GM19239 (cell line): ENCODE measurements at regions not wholly inside any gene's neighbourhood (a gene's known extent, or its start where the extent isn't known, plus 50 kb on each side); places are given as distances from the start of the nearest gene placed in this dataset.
A peak's percentile ranks its signal among the peaks of the same experiment; 100 is the strongest.

ENCODE experiments used
- DNase-seq: peaks from one replicate; pipeline ENCODE4 v3.0.0; 2011; ENCODE audit warnings: low spot score; ENCODE audit not compliant: insufficient read length
- FAIRE-seq: peaks from 2 replicates; lab custom pipeline; 2011; peaks lifted over from hg19 to GRCh38; lab: Jason Lieb, UNC

DNA sequence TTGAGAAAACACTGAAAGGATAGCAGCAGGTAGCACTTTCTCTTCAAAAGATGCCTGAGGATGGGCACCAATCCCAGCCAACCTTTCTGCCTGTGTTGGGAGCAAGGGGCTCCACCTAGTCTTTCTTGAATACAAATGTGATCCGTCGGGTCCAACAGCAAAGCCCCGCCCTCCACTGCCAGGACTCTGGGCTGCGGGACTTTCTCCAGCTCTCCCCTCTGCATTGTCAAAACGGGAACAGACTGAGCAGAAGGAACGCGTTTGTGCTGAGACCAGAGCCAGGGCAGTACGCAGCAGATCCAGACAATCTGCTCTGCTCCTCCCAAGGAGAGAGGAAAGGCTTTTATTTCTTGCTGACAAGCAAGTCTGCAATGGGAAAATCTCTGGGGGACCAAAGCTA, 139.7 kb downstream of the SEC61B start:
- no peak for DNase-seq
- FAIRE-seq: no peak

DNA sequence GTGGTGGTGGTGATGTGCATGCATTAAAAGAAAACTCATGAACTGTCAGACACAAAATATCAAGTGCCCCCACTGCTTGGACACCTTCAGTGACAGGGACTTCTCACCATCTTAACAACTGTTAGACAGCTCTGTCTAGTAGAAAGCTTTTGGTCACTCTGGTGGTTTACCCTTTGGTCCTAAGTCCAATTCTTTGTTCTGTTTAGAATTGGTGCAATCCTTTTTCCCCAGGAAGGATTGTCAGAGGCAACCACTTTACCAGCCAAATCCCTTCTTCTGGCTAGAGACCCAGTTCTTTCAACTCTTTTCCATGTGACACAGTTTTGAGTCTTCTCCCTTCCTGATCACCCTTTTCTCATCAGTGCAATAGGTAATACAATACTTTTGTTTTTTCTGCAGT, 140.2 kb downstream of the SEC61B start:
- no peak for DNase-seq
- FAIRE-seq: no peak

DNA sequence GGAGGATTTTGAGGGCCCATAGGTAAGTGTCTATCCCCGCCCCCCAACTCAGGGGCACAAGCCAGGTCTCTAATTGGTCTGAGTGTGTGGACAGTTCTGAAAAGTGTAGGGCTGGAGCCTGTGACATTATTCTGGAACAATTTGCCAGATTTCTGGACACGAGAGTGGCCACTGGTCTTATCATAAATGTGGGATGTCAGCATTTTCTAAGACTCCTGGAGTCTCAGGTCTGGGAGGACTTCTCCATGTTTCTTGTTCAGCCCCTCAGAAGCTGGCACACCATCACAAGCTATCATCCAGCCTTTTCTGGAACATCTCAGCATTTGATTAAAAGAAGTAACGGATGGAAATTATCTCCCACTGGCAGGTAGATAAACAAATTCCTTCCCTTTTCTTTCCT, 141.4 kb downstream of the SEC61B start:
- FAIRE-seq: no peak

DNA sequence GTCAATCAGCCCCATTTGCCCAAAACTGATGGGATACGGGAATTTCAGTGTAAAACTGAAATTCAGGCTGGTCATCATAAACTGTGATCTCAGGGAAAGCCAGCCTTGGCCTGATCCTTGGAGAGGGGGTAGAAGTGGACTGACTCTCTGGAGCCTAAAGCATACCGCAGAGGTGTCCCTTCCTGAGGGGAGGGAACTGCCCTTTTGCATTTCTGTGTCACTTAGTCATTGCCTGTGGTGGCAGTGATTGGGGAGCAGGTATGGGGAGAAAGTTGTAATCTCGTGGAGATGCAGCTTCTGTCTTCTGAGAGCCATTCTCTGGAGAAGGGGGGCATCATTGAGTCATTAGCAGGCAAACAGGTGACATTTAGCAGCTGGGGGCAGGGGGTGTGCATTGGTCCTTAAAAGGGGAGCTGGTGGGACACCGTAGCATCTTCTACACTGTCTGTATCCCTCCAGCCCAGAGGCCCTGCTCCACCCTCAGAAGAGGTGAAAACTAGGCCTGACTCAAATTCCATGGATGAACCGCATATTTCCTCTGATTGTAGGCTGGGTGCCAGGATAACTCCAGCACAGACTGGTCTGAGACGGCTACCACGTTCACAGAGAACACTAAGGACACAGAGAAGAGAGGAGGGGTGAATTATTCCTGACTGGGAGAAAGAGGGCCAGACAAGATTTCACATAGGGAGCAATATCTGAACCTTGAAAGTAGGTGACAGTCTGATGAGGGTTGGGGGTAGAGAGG, 143.3 kb downstream of the SEC61B start:
- no peak for DNase-seq
- FAIRE-seq: no peak

More for the DNA sequence above, 141.4 kb downstream of the SEC61B start:
- DNase-seq: no peak

DNA sequence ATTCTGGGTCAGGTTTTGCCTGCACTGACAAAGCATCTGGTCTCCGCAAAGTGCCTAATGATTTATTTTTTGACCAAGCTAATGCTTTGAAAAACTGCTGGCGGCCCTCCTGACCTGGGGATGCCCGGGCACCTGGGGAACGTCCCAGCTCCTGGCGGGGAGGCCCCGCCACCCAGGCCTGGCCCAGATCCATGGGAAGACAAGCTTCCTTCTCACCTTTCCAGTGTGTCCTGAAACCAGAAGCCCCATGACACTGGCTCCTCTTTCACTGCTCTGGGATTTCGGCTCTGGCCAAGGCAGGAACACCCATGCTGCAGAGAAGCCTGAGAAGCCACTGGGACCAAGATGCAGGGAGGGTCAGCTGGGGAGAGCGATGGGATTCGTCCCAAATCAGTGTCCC, 144.1 kb downstream of the SEC61B start:
- DNase-seq: no peak
- FAIRE-seq: no peak

DNA sequence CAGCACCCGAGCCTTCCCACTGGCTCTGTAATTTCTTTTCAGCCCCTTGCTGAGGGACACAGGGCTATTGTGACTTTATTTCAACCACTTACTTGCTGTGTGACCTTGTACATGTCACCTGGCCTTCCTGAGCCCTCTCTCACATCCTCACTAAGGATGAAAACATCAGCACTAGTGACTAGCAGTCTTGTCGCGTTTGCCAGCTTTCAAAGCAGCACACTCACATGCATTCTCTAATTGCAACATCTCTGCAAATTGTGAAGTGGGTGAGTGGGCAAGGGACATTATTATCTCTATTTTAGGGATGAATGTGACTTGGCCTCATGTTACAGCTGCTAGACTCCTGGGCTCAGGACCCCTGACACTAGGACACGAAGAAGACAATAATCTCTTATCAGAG, 144.5 kb downstream of the SEC61B start:
- FAIRE-seq (peak; percentile 33), DNase-seq (no peak)

DNA sequence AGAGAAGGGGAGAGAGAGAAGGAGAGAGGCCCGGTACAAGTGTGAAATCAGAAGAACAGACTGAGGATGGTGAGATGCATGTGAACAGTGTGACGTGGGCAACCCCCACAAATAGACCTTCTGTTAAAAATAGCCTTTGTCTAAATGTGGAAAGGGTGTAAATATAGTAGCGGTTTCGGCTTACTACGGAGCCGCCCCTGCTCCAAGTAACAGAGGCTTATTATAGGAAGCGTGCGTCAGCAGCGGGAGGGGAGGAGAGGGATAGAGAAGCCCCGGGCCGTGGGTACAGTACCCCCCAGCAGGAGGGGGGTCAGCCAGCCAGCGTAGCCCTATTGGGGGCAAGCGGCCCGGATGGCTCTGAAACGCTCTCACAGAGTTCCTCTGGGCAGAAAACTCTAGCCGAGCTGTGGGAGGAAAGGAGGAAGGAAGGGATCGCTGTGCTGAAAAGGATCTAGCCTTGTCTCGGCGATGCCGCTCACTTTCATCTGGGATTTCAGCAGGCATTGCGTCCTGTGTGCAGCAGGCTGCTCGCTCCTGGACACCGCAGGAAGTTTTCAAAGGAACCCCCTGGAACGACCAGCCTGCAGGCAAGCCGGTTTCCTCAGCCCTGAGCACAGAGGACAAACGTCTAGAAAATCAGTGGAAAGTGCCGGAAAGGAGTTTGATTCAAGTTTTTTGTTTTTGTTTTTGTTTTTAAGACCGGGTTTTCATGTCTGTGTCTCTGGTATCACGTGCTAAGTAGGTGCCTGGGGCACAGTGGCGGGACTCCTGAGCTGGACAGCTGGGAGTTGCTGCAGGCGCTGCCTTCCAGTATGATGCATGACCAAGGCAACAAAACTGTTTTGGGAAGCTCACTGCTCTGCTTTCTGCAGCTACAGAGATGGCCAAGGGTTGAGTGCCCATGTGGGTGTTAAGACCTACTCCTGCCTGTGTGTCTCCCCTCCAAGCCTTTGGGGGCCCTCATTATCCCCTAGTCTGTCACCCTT, 146.6 kb downstream of the SEC61B start:
- FAIRE-seq: peak; percentile 55
- DNase-seq: peak; percentile 26

DNA sequence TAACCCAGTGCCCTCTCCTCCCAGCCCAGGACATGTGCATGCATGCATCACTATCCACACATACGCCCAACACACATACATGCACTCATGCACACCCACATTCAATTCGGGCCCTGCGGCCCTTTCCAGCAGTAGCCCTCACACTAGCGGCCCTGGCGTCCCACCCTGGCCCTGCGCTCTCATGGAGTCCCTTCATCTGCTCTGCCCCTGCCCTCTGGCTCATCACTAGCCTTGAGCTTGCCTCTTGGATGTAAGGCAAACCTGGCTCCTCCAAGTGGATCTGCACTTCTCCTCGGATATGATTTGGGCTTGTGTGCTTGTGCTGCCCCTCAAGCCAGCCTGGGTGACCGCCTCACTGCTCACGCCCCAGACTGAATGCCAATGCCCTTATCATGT, 147.2 kb downstream of the SEC61B start:
- no peak for FAIRE-seq

DNA sequence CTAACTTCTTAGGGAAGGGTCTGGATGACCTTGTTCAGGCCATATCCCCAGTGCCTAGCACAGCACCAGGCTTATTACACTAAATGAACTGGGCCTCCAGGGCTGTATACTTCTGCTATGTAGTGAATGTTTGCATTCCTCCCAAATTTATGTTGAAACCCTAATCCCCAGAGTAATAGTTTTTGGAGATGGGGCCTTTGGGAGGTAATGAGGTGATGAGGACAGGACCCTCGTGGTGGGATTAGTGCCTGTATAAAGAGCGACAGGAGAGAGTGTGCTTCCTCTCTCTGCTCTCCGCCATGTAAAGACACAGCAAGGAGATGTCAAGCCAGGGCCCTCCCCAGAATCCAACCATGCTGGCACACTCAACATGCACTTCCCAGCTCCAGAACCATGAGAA, 148.3 kb downstream of the SEC61B start:
- DNase-seq (no peak), FAIRE-seq (no peak)

More for the DNA sequence above, 147.2 kb downstream of the SEC61B start:
- DNase-seq: no peak

DNA sequence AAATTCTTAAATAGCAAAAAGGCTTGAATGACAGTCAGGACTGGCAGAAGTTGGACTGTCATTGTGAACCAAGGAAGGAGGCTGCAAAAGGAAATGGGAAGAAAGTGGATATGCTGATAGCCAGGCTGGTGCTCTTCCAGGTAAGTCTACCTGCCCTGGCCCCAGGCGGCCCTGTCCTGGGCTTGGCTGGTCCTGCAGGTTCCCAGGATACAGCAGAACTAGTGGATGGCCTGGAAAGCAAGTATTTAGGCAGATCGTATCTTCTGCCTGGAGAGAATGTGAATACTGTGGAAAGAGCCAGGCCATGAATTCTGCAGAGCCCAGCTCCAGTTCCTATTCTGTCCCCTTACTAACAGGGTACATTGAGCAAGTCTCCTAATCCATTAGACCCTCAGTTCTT, 149.3 kb downstream of the SEC61B start:
- DNase-seq: no peak
- FAIRE-seq: no peak

DNA sequence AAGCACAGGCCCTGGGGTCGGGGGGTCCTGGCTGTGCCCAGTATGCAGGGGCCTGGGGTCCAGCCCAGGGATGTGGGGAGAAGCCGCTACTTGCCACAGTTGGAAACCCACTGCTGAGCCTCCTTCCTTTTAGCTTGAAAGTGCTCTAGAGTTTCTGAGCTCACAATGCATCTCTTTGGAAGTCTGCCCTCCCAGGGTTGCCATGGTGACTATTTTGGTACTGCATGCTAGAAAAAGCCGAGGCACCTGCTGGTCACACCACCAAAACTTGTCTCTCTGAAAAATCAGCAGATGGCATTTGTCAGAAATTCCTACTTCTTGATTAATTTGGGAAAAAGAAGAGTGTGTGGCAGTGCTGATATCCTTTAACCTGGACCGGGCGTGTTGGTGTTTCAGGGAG, 151.8 kb downstream of the SEC61B start:
- FAIRE-seq (no peak), DNase-seq (no peak)

DNA sequence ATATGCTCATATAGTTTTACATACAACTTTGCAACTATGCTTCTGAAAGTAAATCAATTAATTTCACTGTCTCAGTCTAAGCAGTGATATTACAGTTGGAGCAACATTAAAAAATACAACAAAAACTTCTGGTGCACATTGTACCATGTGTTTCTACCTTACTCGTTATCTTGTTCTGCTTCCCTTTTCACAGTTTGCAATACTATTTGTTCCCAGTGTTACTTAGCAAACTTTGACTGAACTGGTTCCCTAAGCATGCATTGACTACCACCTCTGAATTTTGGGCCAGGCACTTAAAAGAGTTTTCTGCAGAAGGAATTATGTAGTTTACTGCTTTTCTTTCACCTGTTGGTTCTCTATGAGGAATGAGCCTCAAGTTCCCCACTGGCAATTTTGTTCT, 152.7 kb downstream of the SEC61B start:
- DNase-seq (no peak), FAIRE-seq (no peak)

DNA sequence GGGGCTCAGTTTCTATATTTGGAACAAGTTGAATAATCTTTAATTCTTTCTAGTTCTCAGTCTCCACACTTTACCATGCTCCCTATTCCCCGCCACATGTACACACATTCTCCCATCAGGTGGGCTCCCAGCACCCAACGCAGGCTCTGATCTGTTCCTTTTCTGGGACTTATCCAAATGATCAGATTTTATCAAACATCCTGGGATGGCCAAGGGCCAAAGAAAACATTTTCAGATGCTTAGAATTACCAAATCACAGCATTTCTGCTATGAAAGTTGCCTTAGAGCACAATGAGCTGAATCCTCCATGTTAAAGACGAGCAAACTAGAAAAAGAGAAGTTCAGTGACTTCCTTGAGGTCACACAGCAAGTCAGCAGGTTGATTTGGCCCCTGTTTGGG, 153.4 kb downstream of the SEC61B start:
- no peak for FAIRE-seq
- no peak for DNase-seq

DNA sequence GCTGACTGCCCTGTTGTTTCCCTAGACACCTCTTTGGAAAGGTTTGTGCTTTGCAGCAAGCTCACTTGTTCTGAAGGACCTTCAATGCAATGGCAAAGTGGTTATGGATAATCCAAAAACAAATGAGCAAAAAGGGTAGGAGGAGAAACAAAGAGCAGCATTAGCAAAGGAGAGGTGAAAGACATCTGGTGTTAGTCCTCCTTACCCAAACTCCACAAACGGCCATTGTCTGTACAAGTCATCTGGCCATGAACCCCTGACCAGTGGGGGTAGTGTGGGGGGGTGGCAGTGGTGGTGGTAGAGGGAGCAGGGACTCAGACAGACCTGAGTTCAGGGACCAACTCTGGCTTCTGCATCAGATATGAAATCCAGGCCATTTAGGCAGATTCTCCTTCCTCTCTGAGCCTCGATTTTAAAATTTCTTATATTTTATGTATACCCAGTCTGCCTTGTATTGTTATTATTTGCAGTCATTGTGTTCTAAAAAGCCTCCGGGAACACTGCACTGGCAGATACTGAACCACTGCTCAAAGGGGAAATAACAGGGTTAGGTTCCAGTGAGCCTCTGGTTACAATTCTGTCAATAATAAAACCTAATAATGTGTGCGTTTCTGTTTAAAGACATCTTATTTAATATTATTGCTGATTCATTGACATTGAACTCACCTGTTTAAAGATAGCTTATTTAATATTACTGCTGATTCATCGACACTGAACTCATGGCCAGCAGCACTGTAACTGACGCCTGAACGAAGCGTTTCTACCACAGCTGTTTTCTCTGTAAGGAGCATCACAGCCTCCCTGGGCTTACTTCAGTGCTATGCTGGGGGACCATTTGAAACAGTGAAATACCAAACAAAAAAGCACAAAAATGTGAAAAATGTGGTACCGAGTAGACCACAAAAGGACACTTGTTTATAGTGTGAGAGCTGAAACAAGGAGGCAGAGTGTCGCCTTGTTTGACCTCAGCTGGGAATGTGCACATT, 156.0 kb downstream of the SEC61B start:
- DNase-seq: no peak
- no peak for FAIRE-seq

DNA sequence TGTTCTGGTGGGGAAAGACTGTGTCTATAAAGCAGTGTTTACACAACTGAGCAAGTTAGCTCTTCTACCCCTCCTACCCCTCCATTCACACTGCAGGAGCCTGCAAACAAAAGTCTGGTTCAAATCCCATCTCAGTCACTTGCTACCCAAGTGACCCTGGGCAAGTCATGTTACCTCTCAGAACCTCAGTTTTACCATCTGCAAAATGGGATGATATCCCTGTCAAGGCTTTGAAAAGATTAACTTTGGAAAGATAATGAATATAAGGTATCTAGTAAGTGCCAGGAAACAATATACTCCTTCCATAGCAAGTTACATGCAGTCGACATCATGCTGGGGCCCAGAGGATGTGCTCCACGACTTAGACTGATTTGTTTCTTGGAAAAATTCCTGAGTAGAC, 161.5 kb downstream of the SEC61B start:
- FAIRE-seq (no peak), DNase-seq (no peak)

DNA sequence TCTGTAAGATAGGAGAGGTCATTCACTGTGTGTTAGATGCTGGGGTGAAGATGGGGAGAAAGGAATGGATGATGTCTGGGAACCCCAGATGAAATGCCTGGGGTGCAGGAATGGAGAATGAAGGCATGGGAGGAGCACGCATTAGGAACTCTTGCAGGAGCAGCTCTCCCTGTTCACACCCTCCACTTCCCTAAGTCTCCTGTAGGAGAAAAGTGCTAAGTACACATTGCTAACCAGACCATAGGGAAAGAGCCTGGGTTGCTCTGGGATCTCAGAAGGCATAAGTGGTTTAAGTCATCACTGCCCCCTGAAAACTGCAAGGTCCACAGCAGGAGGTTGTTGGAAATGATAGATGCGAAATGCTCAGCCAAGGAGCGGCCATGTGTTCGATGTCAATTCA, 163.1 kb downstream of the SEC61B start:
- DNase-seq (no peak), FAIRE-seq (no peak)

DNA sequence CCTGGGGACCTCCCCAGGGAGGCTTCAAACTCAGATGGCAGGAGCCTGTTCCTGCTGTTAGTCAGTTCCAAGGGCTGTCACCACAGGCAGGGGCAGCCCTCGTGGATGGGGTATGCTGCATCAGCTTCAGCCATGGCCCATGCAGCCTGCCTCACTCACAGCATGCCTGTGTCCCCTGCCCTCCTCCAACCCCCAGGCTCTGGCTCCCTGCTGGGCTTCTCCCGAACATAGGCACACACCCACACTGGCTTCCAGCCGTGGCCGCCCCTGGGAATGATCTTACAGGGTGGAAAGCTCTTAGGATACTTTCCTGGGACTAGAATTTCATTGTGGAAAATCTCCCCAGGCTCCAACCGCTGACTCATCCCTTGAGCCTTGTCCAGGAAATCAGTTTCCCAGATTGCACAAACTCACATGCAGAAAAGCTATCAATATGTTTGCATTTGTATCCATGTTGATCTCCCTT, 163.8 kb downstream of the SEC61B start:
- FAIRE-seq: no peak
- no peak for DNase-seq

DNA sequence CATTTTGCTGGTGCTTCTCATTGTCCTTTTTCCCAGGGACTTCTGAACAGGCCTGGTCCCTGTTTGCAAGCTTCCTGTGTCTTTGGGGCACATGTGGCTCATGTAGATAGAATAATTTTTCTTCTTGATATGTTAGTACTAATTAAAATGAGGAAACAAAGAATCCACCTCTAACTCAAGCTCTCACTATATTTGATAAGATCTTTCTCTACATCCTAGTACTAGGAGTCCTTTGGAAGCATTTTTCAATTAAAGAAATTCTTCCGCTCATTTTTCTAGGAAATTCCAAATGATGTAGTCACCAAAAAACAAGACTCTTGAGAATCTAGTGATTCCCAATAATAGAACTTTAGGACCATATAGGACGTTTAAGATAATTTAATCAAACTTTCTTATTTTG, 165.3 kb downstream of the SEC61B start:
- no peak for DNase-seq
- FAIRE-seq: no peak

DNA sequence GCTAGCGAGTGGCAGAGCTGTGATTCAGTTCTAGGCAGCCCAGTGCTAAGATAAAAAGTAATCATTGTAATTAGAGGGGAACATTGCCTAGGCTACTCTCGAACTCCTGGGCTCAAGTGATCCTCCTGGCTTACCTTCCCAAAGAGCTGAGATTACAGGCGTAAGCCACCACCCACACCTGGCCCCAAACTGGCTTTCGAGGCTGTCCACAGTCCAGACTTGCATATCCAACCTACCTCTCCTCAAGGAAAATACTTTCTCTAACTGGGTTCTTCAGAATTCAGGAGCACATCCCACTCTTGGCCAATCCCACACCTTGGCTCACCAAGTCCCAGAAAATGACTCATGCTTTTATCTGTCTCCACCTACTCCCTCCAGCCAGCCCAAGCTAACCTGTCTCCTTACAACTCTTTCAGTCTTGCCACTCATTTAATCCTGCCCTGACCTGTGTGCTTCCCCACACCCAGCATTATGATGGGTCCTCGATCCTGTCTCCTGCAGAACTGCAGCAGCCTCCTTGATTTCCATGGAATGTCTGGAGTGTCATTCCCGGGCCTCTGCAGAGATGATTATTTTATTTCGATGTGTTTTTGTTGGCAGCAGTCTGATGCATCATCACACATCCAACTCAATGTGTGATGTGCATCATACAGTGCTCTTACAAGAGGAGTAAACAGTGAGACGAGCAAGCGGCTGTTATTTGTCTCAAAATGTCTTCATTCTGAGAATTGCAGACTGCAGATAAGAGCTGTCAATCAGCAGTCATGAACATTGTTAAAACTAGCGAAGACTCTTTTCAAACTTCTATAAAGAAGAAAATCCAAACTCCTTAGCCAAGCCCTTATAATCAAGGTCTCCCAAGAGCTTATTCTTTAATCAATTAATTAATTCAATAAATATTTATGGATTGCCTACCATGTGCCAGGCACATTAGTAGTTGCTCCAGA, 167.3 kb downstream of the SEC61B start:
- DNase-seq: no peak
- FAIRE-seq: no peak
